K562 (cell line): ENCODE measurements at regions not wholly inside any gene's neighbourhood (a gene's known extent, or its start where the extent isn't known, plus 50 kb on each side); places are given as distances from the start of the nearest gene placed in this dataset.
A peak's percentile ranks its signal among the peaks of the same experiment; 100 is the strongest.

Experiments
- ATAC-seq: fragments of 200-7000 bp; cut with Tn5 transposase; 3 replicates; pipeline ENCODE4 v1.9.1; 2020; ENCODE audit warnings: moderate library complexity
- BruUV-seq: library from RNA; stranded (reverse); fragments of 400-500 nt; replicated peaks from 2 replicates; lab custom pipeline; 2021; lab: Mats Ljungman, UMichigan
- CTCF ChIA-PET: fragments of 300-600 bp; formaldehyde crosslinking; extraction: SDS; loops from one replicate; lab custom pipeline; 2021; ENCODE audit warnings: low intra/inter-chr PET ratio; lab: Yijun Ruan, JAX
- POLR2A ChIA-PET: fragments of 300-600, 350-650 bp; sonication (Branson Sonifier 250); formaldehyde crosslinking; extraction: SDS; loops from one replicate; lab custom pipeline; 2021; ENCODE audit warnings: antibody characterized with exemption, inconsistent platforms; lab: Yijun Ruan, JAX
- DNase-seq, 4 experiments: peaks; one replicate each; pipeline versions ENCODE4 v3.0.0 to v3.0.0-alpha.2; 2011 to 2018; ENCODE audit warnings: low spot score in 3 of 4, mixed read lengths in 3 of 4; ENCODE audit errors: extremely low read depth in 1 of 4
- FAIRE-seq: peaks from 2 replicates; lab custom pipeline; 2011; peaks lifted over from hg19 to GRCh38; lab: Jason Lieb, UNC
- H2AFZ ChIP-seq: 2 replicates; pipeline ENCODE4 v1.6.0; 2011; ENCODE audit warnings: low read depth, low read length, control low read depth, inconsistent platforms
- H3K27ac ChIP-seq: fragments of 200-600 bp; 3 replicates; pipeline ENCODE4 v1.8.0; 2011; ENCODE audit warnings: low read depth, mild to moderate bottlenecking, control low read depth, inconsistent platforms, low read length, moderate library complexity, mixed read lengths; ENCODE audit errors: extremely low read depth
- H3K27me3 ChIP-seq, 2 experiments: fragments of 300-600 bp in 1 of 2; 2 replicates in 1 of 2; 3 replicates in 1 of 2; pipeline versions ENCODE4 v1.6.0 to v1.8.0; 2011; ENCODE audit warnings: inconsistent platforms in 2 of 2, low read length in 2 of 2, mild to moderate bottlenecking in 1 of 2, mixed read lengths in 1 of 2, moderate library complexity in 1 of 2; ENCODE audit not compliant: control insufficient read depth in 2 of 2, insufficient read depth in 2 of 2
- H3K36me3 ChIP-seq: fragments of 300-600 bp; 3 replicates; pipeline ENCODE4 v1.8.0; 2011; ENCODE audit warnings: mild to moderate bottlenecking, low read length, inconsistent platforms; ENCODE audit not compliant: control insufficient read depth, insufficient read depth
- H3K4me1 ChIP-seq, 2 experiments: fragments of 200-600 bp in 1 of 2; replicated peaks in 1 of 2; 2 replicates in 1 of 2; 3 replicates in 1 of 2; pipeline versions ENCODE4 v1.5.1 to v1.8.0; 2011; ENCODE audit warnings: inconsistent platforms in 2 of 2, low read length in 2 of 2, mild to moderate bottlenecking in 1 of 2, mixed read lengths in 1 of 2, moderate library complexity in 1 of 2; ENCODE audit not compliant: control insufficient read depth in 2 of 2, insufficient read depth in 2 of 2
- H3K4me2 ChIP-seq: 2 replicates; pipeline ENCODE4 v1.6.1; 2011; ENCODE audit warnings: low read length, control low read depth, inconsistent platforms, mixed read lengths; ENCODE audit not compliant: insufficient read depth
- H3K4me3 ChIP-seq: fragments of 200-600 bp; sonication (generic), shearing (Covaris generic); 2 replicates; pipeline ENCODE4 v1.5.1; 2016; ENCODE audit warnings: control low read depth, inconsistent platforms
- H3K79me2 ChIP-seq: fragments of 200-600 bp; 3 replicates; pipeline ENCODE4 v1.8.0; 2011; ENCODE audit warnings: low read length, inconsistent platforms; ENCODE audit not compliant: control insufficient read depth, insufficient read depth
- H3K9ac ChIP-seq, 2 experiments: 2 replicates each; pipeline versions ENCODE4 v1.6.0 to v1.6.1; 2011; ENCODE audit warnings: low read depth in 2 of 2, low read length in 2 of 2, control low read depth in 1 of 2, inconsistent platforms in 1 of 2, mild to moderate bottlenecking in 1 of 2, mixed read lengths in 1 of 2; ENCODE audit not compliant: insufficient read depth in 1 of 2
- H3K9me1 ChIP-seq: one replicate; pipeline ENCODE4 v1.6.0; 2011; ENCODE audit warnings: inconsistent platforms, mild to moderate bottlenecking, low read length, moderate library complexity; ENCODE audit not compliant: control insufficient read depth, insufficient read depth
- H3K9me3 ChIP-seq: replicated peaks from 2 replicates; pipeline ENCODE4 v1.5.1; 2011; ENCODE audit warnings: low read depth, low read length, inconsistent platforms; ENCODE audit not compliant: control insufficient read depth, insufficient read depth
- H4K20me1 ChIP-seq: replicated peaks from 2 replicates; pipeline ENCODE4 v1.6.1; 2011; ENCODE audit warnings: low read length, inconsistent platforms, mixed read lengths; ENCODE audit not compliant: control insufficient read depth, insufficient read depth
- ARID2 ChIP-seq: fragments of 450-650 bp; IDR thresholded peaks from 2 replicates; pipeline ENCODE4 v1.6.1; 2017; ENCODE audit warnings: antibody characterized with exemption, mild to moderate bottlenecking
- CXXC5 ChIP-seq: fragments of 250-450 bp; sonication (Bioruptor Pico); IDR thresholded peaks from 2 replicates; pipeline ENCODE4 v1.8.0; 2022; ENCODE audit warnings: inconsistent platforms, mild to moderate bottlenecking, moderate library complexity
- DACH1 ChIP-seq: fragments of 450-650 bp; IDR thresholded peaks from 2 replicates; pipeline ENCODE4 v1.6.1; 2018; ENCODE audit not compliant: partially characterized antibody
- GTF2A2 ChIP-seq: IDR thresholded peaks from 2 replicates; pipeline ENCODE4 v1.6.1; 2016; ENCODE audit warnings: mild to moderate bottlenecking, missing genetic modification characterization, missing compliant biosample characterization
- HDAC8 ChIP-seq: fragments of 450-650 bp; IDR thresholded peaks from 2 replicates; pipeline ENCODE4 v1.6.1; 2016; ENCODE audit warnings: mild to moderate bottlenecking, missing genetic modification characterization, moderate library complexity, missing compliant biosample characterization
- JUN ChIP-seq, 2 experiments: sonication (generic) in 1 of 2; formaldehyde crosslinking in 1 of 2; IDR thresholded peaks; 2 replicates each; pipeline versions ENCODE4 v1.6.1 to v1.8.0; 2012 to 2022; ENCODE audit warnings: borderline replicate concordance in 2 of 2, mild to moderate bottlenecking in 2 of 2, improper control_type of control experiment in 1 of 2, low read depth in 1 of 2, low read length in 1 of 2, missing genetic modification reagents in 1 of 2
- KDM1A ChIP-seq, 2 experiments: fragments of 450-650 bp; IDR thresholded peaks; 2 replicates each; pipeline ENCODE4 v1.6.1; 2016; ENCODE audit warnings: mild to moderate bottlenecking in 2 of 2
- L3MBTL2 ChIP-seq: fragments of 450-650 bp; IDR thresholded peaks from 2 replicates; pipeline ENCODE4 v1.6.1; 2016; ENCODE audit warnings: mild to moderate bottlenecking, moderate library complexity
- MAX ChIP-seq: sonication (generic); formaldehyde crosslinking; IDR thresholded peaks from 2 replicates; pipeline ENCODE4 v1.9.0; 2022; ENCODE audit warnings: mild to moderate bottlenecking, missing genetic modification reagents
- POLR2AphosphoS5 ChIP-seq: IDR thresholded peaks from 2 replicates; pipeline ENCODE4 v1.6.1; 2011; ENCODE audit warnings: mild to moderate bottlenecking, low read depth, low read length, moderate library complexity; ENCODE audit not compliant: control insufficient read depth, insufficient read depth
- PTBP1 ChIP-seq: fragments of 200-400 bp; formaldehyde crosslinking; IDR thresholded peaks from 2 replicates; pipeline ENCODE4 v1.6.1; 2017; ENCODE audit warnings: low read depth, low read length
- RAD51 ChIP-seq: fragments of 450-650 bp; IDR thresholded peaks from 2 replicates; pipeline ENCODE4 v1.7.1; 2016; ENCODE audit warnings: low read depth, mild to moderate bottlenecking, borderline replicate concordance
- RBM22 ChIP-seq: fragments of 200-400 bp; formaldehyde crosslinking; IDR thresholded peaks from 2 replicates; pipeline ENCODE4 v1.6.1; 2018; ENCODE audit warnings: low read length, low read depth; ENCODE audit not compliant: poor library complexity, severe bottlenecking
- TFE3 ChIP-seq: fragments of 450-650 bp; formaldehyde crosslinking; IDR thresholded peaks from 2 replicates; pipeline ENCODE4 v1.4.0; 2020; ENCODE audit warnings: mild to moderate bottlenecking, mixed read lengths
- TOE1 ChIP-seq, 2 experiments: fragments of 450-650 bp in 1 of 2; sonication (generic) in 1 of 2; formaldehyde crosslinking in 1 of 2; IDR thresholded peaks; 2 replicates each; pipeline versions ENCODE4 v1.7.1 to v1.8.0; 2016 to 2022; ENCODE audit warnings: borderline replicate concordance in 2 of 2, mild to moderate bottlenecking in 2 of 2, antibody characterized with exemption in 1 of 2, inconsistent platforms in 1 of 2, low read depth in 1 of 2, missing genetic modification reagents in 1 of 2, moderate library complexity in 1 of 2
- TSHZ1 ChIP-seq: fragments of 250-450 bp; sonication (Bioruptor Pico); IDR thresholded peaks from 2 replicates; pipeline ENCODE4 v1.4.0; 2020; ENCODE audit warnings: mild to moderate bottlenecking, moderate library complexity
- ZSCAN32 ChIP-seq: fragments of 450-650 bp; formaldehyde crosslinking; IDR thresholded peaks from 2 replicates; pipeline ENCODE4 v1.4.0; 2020; ENCODE audit warnings: mild to moderate bottlenecking, moderate library complexity
- WGBS: fragments of 100-300 bp; shearing (Covaris generic); methylation state at CpG from one replicate; pipeline ENCODE4 v1.1.6; 2016; ENCODE audit warnings: low coverage, mixed read lengths; ENCODE audit not compliant: insufficient coverage; ENCODE audit errors: missing lambda C conversion rate; 5-methylcytosine and 5-hydroxymethylcytosine counted together
- in situ Hi-C: fragments of 300-500 bp; cut with MboI; formaldehyde crosslinking; loops from 4 replicates; pipeline ENCODE4 v1.15.0; 2018; ENCODE audit warnings: inconsistent platforms, mixed read lengths
- intact Hi-C: fragments of 100-400 bp; cut with micrococcal nuclease; formaldehyde crosslinking; loops from 2 replicates; pipeline ENCODE4 v1.14.2; 2022

- H3K27me3 ChIP-seq: peaks cover 0 to under 1% of the 10 kb centered on the region in 2 experiments; a peak in 1 of 5 replicates
- H3K9ac ChIP-seq: no peak overlapping the region
- TSS peak; percentile 45 for BruUV-seq
- ChIA-PET POLR2A (interaction anchor here (0.7 to 1.7 kb wide), 2 partner anchors 14 to 258 kb away, joined by 3 to 4 read pairs; no protein-coding TSS in a partner anchor), CTCF (no interaction called here)
- no peak overlapping the region for H2AFZ ChIP-seq
- H3K79me2 ChIP-seq: no peaks in the 10 kb centered on the region
- no peak for FAIRE-seq
- peaks cover 9 to 14% of the 10 kb centered on the region in 2 experiments; a peak in 4 of 5 replicates for H3K4me1 ChIP-seq
- no peaks in the 10 kb centered on the region for H4K20me1 ChIP-seq
- intact Hi-C loops: no loop called here
- no peak for ATAC-seq
- no peaks in the 10 kb centered on the region for H3K9me3 ChIP-seq
- no peak overlapping the region for H3K27ac ChIP-seq
- in situ Hi-C loops: loop anchor here (10.0 kb wide), 1 partner anchor 128 kb away; no protein-coding TSS in a partner anchor
- no peak for DNase-seq
- H3K4me3 ChIP-seq: no peak overlapping the region
- 37% methylated on average over 4 of the region's 4 CpGs for WGBS
- H3K9me1 ChIP-seq: no peaks in the 10 kb centered on the region
- H3K4me2 ChIP-seq: peak overlapping the region; percentile 23; the same call in 1 of the 2 replicates
- no peaks in the 10 kb centered on the region for H3K36me3 ChIP-seq
- TF ChIP-seq ARID2 (no peak), GTF2A2 (tag) (no peak), TSHZ1 (no peak), RBM22 (no peak), JUN (IDR thresholded peaks at IDR 0.05; ENCODE audit: borderline replicate concordance, low read depth, low read length) (no peak), JUN (CRISPR knock-in tag; IDR thresholded peaks at IDR 0.05; ENCODE audit: borderline replicate concordance) (no peak), DACH1 (no peak), RAD51 (peak; percentile 64), ZSCAN32 (CRISPR knock-in tag) (no peak), KDM1A (IDR thresholded peaks at IDR 0.05) (no peak), MAX (CRISPR knock-in tag) (no peak), TOE1 (IDR thresholded peaks at IDR 0.05; ENCODE audit: borderline replicate concordance) (peak; percentile 67; the same call in 1 of the 2 replicates), TOE1 (CRISPR knock-in tag; IDR thresholded peaks at IDR 0.05; ENCODE audit: borderline replicate concordance, low read depth) (no peak), HDAC8 (tag) (no peak), CXXC5 (CRISPR knock-in tag) (no peak), POLR2AphosphoS5 (no peak), TFE3 (CRISPR knock-in tag) (peak; percentile 93), PTBP1 (no peak), L3MBTL2 (no peak)
Measured at GRCh38 chr15:34512628-34513027, 70.8 kb downstream of the GOLGA8B start.
